Midbrain (tissue), 1 donor: ENCODE measurements at regions not wholly inside any gene's neighbourhood (a gene's known extent, or its start where the extent isn't known, plus 50 kb on each side); places are given as distances from the start of the nearest gene placed in this dataset.
"Not testable (repeated sequence)": the region's sequence is repeated elsewhere in the genome, so short reads cannot be mapped to it uniquely, and the experiment has no call there.

Experiments
- DNase-seq: peaks from one replicate; lab custom pipeline; 2025; lab: John Stamatoyannopoulos, UW

GRCh38 chr12:67535176-67535575 lies 113.4 kb upstream of the DYRK2 start:
- no peak for DNase-seq

GRCh38 chr12:67535971-67536370 lies 112.6 kb upstream of the DYRK2 start:
- DNase-seq = no peak

- no peak for DNase-seq
Measured at GRCh38 chr12:67539329-67539728, 109.2 kb upstream of the DYRK2 start.

GRCh38 chr12:67539946-67540345 lies 108.6 kb upstream of the DYRK2 start:
- no peak for DNase-seq

- no peak for DNase-seq
Measured at GRCh38 chr12:67540920-67541624, 107.5 kb upstream of the DYRK2 start.

- no peak for DNase-seq
Measured at GRCh38 chr12:67541625-67541991, 106.9 kb upstream of the DYRK2 start.

- no peak for DNase-seq
Measured at GRCh38 chr12:67543021-67543770, 105.3 kb upstream of the DYRK2 start.

- DNase-seq = no peak
Measured at GRCh38 chr12:67545298-67545697, 103.2 kb upstream of the DYRK2 start.

- DNase-seq = no peak
Measured at GRCh38 chr12:67546746-67547145, 101.8 kb upstream of the DYRK2 start.

GRCh38 chr12:67555075-67555717 lies 93.3 kb upstream of the DYRK2 start:
- DNase-seq = not testable (repeated sequence)

- DNase-seq = no peak
Measured at GRCh38 chr12:67558775-67559174, 89.8 kb upstream of the DYRK2 start.

- DNase-seq = no peak
Measured at GRCh38 chr12:67559751-67560150, 88.8 kb upstream of the DYRK2 start.

- no peak for DNase-seq
Measured at GRCh38 chr12:67562513-67563287, 85.8 kb upstream of the DYRK2 start.

GRCh38 chr12:67568055-67568454 lies 80.5 kb upstream of the DYRK2 start:
- DNase-seq = no peak

- DNase-seq = no peak
Measured at GRCh38 chr12:67572492-67572891, 76.1 kb upstream of the DYRK2 start.

- DNase-seq = no peak
Measured at GRCh38 chr12:67573566-67573965, 75.0 kb upstream of the DYRK2 start.

- no peak for DNase-seq
Measured at GRCh38 chr12:67578976-67579661, 69.4 kb upstream of the DYRK2 start.

- no peak for DNase-seq
Measured at GRCh38 chr12:67579662-67580003, 68.9 kb upstream of the DYRK2 start.

GRCh38 chr12:67582238-67582834 lies 66.2 kb upstream of the DYRK2 start:
- no peak for DNase-seq

GRCh38 chr12:67582844-67583243 lies 65.7 kb upstream of the DYRK2 start:
- DNase-seq = no peak

GRCh38 chr12:67586951-67587350 lies 61.6 kb upstream of the DYRK2 start:
- no peak for DNase-seq
